Kidney epithelial cell (primary cell): ENCODE measurements at regions not wholly inside any gene's neighbourhood (a gene's known extent, or its start where the extent isn't known, plus 50 kb on each side); places are given as distances from the start of the nearest gene placed in this dataset.

Source experiments
- DNase-seq: peaks from one replicate; pipeline ENCODE4 v3.0.0-alpha.2; 2010; ENCODE audit warnings: low read depth
- H3K27me3 ChIP-seq: 2 replicates; pipeline ENCODE4 v1.6.0; 2011; ENCODE audit warnings: low read length; ENCODE audit not compliant: control insufficient read depth, insufficient read depth
- H3K36me3 ChIP-seq: 2 replicates; pipeline ENCODE4 v1.5.1; 2011; ENCODE audit warnings: low read length; ENCODE audit not compliant: control insufficient read depth, insufficient read depth
- H3K4me3 ChIP-seq: 2 replicates; pipeline ENCODE4 v1.5.1; 2011; ENCODE audit warnings: low read depth, mild to moderate bottlenecking, control low read depth, low read length
- CTCF ChIP-seq: IDR thresholded peaks from 2 replicates; pipeline ENCODE4 v1.5.1; 2011; ENCODE audit warnings: mild to moderate bottlenecking, moderate library complexity, low read length, control low read depth, inconsistent platforms; ENCODE audit not compliant: insufficient read depth, poor library complexity, severe bottlenecking

GRCh38 chr2:6218926-6219325, 526.7 kb downstream of the SOX11 start:
- H3K4me3 ChIP-seq: no peak overlapping the region
- DNase-seq: no peak
- no peak for TF ChIP-seq CTCF

GRCh38 chr2:6219906-6220305, 527.7 kb downstream of the SOX11 start:
- Histone ChIP-seq H3K36me3 (no peaks in the 10 kb centered on the region), H3K4me3 (no peak overlapping the region), H3K27me3 (no peaks in the 10 kb centered on the region)
- no peak for TF ChIP-seq CTCF
- DNase-seq: no peak

More at GRCh38 chr2:6218926-6219325, 526.7 kb downstream of the SOX11 start:
- Histone ChIP-seq H3K36me3 (no peaks in the 10 kb centered on the region), H3K27me3 (no peaks in the 10 kb centered on the region)

GRCh38 chr2:6222296-6222695, 530.1 kb downstream of the SOX11 start:
- no peaks in the 10 kb centered on the region for H3K27me3 ChIP-seq
- H3K36me3 ChIP-seq: no peaks in the 10 kb centered on the region
- DNase-seq: no peak
- no peak for TF ChIP-seq CTCF
- no peak overlapping the region for H3K4me3 ChIP-seq

- H3K36me3 ChIP-seq: no peaks in the 10 kb centered on the region
- TF ChIP-seq CTCF: no peak
- no peak for DNase-seq
- no peak overlapping the region for H3K4me3 ChIP-seq
- no peaks in the 10 kb centered on the region for H3K27me3 ChIP-seq
Measured at GRCh38 chr2:6224267-6224666, 532.1 kb downstream of the SOX11 start.

GRCh38 chr2:6228251-6228650, 536.1 kb downstream of the SOX11 start:
- no peak for TF ChIP-seq CTCF
- DNase-seq: no peak

GRCh38 chr2:6231166-6231565, 539.0 kb downstream of the SOX11 start:
- TF ChIP-seq CTCF: no peak
- DNase-seq: peak; percentile 48

More at GRCh38 chr2:6228251-6228650, 536.1 kb downstream of the SOX11 start:
- Histone ChIP-seq H3K4me3 (no peak overlapping the region), H3K36me3 (no peaks in the 10 kb centered on the region), H3K27me3 (no peaks in the 10 kb centered on the region)

More at GRCh38 chr2:6231166-6231565, 539.0 kb downstream of the SOX11 start:
- no peaks in the 10 kb centered on the region for H3K36me3 ChIP-seq
- H3K4me3 ChIP-seq: no peak overlapping the region
- no peaks in the 10 kb centered on the region for H3K27me3 ChIP-seq
